GM19025 (cell line): ENCODE measurements at regions not wholly inside any gene's neighbourhood (a gene's known extent, or its start where the extent isn't known, plus 50 kb on each side); places are given as distances from the start of the nearest gene placed in this dataset.

Experiments
- ATAC-seq: cut with Tn5 transposase; IDR thresholded peaks from one replicate; pipeline ENCODE4 v1.9.1; 2021; ENCODE audit warnings: mild to moderate bottlenecking, low read depth, moderate library complexity; ENCODE audit not compliant: unreplicated experiment

- peak; percentile 85 for ATAC-seq
Measured at GRCh38 chr10:52864201-52865106, 91.9 kb upstream of the MBL2 start.

DNA sequence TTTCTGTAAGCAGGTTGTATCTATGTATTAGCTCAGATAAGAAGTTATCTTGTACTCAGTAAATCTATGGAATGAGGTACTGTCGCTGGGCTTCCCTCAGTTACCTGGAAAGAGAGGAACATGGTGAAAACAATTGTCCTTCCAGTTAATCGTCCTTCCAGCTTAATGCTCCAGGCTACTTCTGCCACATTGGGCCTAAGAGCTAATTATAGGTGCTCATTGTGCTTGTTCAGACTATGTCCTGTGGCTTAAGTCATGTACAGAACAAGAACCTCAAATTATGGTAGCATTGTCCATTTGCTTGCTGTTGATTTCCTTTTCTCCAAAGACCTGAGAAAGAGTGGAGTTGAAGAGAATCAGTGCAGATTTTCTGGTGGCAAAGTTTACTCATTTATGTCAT is 86.1 kb upstream of the MBL2 start:
- ATAC-seq, result no peak

GRCh38 chr10:52855546-52856325 is 83.2 kb upstream of the MBL2 start:
- no peak for ATAC-seq

DNA sequence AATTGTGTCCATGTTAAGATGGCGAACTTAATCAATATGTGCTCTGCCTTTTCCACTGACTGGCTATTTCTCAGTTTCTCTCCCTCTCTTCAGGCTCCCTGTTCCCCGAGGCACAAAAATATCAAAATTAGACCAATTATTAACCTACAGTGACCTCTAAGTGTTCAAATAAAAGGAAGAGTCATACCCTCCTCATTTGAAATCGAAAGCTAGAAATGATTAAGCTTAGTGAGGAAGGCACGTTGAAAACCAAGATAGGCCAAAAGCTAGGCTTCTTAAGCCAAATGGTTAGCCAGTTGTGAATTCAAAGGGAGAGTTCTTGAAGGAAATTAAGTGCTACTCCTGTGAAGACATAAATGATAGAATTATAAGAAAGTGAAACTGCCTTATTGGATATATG is 81.1 kb upstream of the MBL2 start:
- ATAC-seq, result peak; percentile 68

DNA sequence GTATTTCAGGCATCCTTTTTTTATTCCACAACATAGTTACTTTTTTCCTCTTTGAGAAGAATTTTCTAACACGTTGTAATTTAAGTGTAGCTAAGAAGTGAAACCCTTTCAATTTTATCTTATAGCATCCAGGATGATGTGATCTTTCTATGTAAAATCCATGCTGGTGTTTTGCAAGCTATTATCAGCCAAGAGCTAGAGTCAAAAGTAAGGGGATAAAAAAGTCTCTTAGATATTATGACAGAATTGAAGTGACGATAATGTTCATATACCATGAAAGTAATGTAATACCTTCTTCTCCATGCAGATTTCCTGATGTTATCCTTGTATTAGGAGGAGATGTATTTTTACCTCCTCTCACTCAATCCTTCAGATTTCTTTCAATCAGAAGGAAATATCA is 64.2 kb upstream of the MBL2 start:
- no peak for ATAC-seq
